Pancreas (tissue), 10 donors: ENCODE measurements at regions not wholly inside any gene's neighbourhood (a gene's known extent, or its start where the extent isn't known, plus 50 kb on each side); places are given as distances from the start of the nearest gene placed in this dataset.

Source experiments
- ATAC-seq, 4 donors: fragments of 200-7000 bp; cut with Tn5 transposase; one replicate each; pipeline versions ENCODE4 v1.8.0 to v1.9.1; 2020; ENCODE audit warnings: mild to moderate bottlenecking in 4 of 4, moderate library complexity in 4 of 4
- DNase-seq, 6 donors: peaks; one replicate each; pipeline ENCODE4 v3.0.0-alpha.2; 2020
- FAIRE-seq: peaks from 2 replicates; lab custom pipeline; 2012; peaks lifted over from hg19 to GRCh38; lab: Jason Lieb, UNC
- H3K27ac ChIP-seq, 4 donors: fragments of 200-600 bp; sonication (generic); 1 replicate in 3 of 4; 2 replicates in 1 of 4; pipeline versions ENCODE4 v1.5.0 to v1.8.0; 2020
- H3K27me3 ChIP-seq, 4 donors: fragments of 200-600 bp; one replicate each; pipeline ENCODE4 v1.8.0; 2021
- H3K36me3 ChIP-seq, 3 donors: fragments of 200-600 bp; sonication (generic) in 1 of 3; one replicate each; pipeline versions ENCODE4 v1.5.0 to v1.8.0; 2020 to 2021
- H3K4me1 ChIP-seq, 3 donors: fragments of 200-600 bp; one replicate each; pipeline ENCODE4 v1.8.0; 2021
- H3K4me3 ChIP-seq, 4 donors: fragments of 200-600 bp; sonication (generic) in 2 of 4; one replicate each; pipeline versions ENCODE4 v1.5.0 to v1.8.0; 2020 to 2021
- H3K9me3 ChIP-seq, 4 donors: fragments of 200-600 bp; one replicate each; pipeline ENCODE4 v1.8.0; 2021
- WGBS, 2 donors: extraction: QIAGEN DNeasy Blood & Tissue Kit; methylation state at CpG; one replicate each; pipeline ENCODE4 v1.1.7; 2013; 5-methylcytosine and 5-hydroxymethylcytosine counted together
- intact Hi-C, 3 donors: fragments of 100-400 bp; cut with DNase I; formaldehyde crosslinking; loops; one replicate each; pipeline versions ENCODE4 v1.11.1 to v1.14.2; 2022
- TF ChIP-seq, protein P1 (sequence below), 4 donors: fragments of 200-600 bp; sonication (generic) in 3 of 4; IDR thresholded peaks; one replicate each; pipeline versions ENCODE4 v1.5.0 to v1.8.0; 2021; ENCODE audit warnings: antibody characterized with exemption in 4 of 4
- donor health status: healthy with polysubstance abuse.
- donor health status: DM: no; HTN: no; CAD: no; lungs with moderate emphysema.
- donor health status: DM: no; HTN: no; CAD: no.
- donor health status: control.
- donor health status: control.
- donor health status: Bipolar disorder and iron deficiency.
- donor health status: DM: yes; HTN: yes; CAD: no.
- donor health status: DM: no; HTN: no; CAD: no.
- donor health status: DM: no; HTN: no; CAD: no.
- donor health status: DM: yes; HTN: yes; CAD: no.

DNA sequence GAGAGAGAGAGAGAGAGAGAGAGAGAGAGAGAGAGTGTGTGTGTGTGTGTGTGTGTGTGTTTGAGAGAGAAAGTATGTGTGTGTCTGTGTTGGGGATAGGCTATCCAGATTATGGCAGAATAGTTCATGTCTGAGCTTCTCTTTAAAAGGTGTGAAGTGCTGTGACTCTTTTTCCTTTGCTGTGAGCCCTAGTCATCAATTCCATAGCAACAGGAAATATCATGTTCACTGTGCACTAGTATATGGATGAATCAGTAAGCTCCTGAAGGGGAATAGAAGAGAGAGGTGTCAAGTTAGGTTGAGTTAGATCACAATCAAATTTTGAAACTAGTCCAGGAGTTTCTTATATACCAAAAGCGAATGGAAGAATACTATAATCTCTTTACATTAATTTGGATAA is 318.7 kb downstream of the RFPL4B start:
- H3K27me3 ChIP-seq: no peaks in the 10 kb centered on the region
- no peaks in the 10 kb centered on the region for H3K9me3 ChIP-seq
- TF ChIP-seq, protein P1, sequence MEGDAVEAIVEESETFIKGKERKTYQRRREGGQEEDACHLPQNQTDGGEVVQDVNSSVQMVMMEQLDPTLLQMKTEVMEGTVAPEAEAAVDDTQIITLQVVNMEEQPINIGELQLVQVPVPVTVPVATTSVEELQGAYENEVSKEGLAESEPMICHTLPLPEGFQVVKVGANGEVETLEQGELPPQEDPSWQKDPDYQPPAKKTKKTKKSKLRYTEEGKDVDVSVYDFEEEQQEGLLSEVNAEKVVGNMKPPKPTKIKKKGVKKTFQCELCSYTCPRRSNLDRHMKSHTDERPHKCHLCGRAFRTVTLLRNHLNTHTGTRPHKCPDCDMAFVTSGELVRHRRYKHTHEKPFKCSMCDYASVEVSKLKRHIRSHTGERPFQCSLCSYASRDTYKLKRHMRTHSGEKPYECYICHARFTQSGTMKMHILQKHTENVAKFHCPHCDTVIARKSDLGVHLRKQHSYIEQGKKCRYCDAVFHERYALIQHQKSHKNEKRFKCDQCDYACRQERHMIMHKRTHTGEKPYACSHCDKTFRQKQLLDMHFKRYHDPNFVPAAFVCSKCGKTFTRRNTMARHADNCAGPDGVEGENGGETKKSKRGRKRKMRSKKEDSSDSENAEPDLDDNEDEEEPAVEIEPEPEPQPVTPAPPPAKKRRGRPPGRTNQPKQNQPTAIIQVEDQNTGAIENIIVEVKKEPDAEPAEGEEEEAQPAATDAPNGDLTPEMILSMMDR (IDR thresholded peaks at IDR 0.05): no peak
- FAIRE-seq (no peak), DNase-seq (no peak), ATAC-seq (no peak)
- intact Hi-C loops: no loop called here
- H3K27ac ChIP-seq: no peak overlapping the region
- 56 to 85% methylated on average over 1 of the region's 1 CpG for WGBS, 2 donors
- no peaks in the 10 kb centered on the region for H3K36me3 ChIP-seq
- no peak overlapping the region for H3K4me3 ChIP-seq
- H3K4me1 ChIP-seq: no peaks in the 10 kb centered on the region

DNA sequence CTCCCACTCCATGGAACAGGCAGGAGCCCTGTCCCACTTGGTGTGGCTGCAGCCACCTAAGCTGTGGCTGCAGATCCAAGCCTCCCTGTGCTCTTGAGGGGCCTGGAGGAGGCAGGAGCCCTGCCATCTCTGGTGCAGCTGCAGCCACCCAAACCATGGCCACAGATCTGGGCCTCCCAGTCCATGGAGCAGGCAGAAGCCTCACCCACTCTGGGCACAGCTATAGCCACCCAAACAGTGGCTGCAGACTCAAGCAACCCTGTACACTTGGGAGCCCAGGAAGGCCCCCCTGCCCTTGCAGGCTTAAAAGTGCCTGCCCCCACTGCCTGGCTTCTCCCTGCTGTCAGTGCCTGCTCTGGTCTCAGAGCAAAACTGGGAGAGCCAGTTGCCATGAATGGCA is 320.3 kb downstream of the RFPL4B start:
- Histone ChIP-seq H3K4me1 (no peaks in the 10 kb centered on the region), H3K27me3 (no peaks in the 10 kb centered on the region), H3K36me3 (no peaks in the 10 kb centered on the region), H3K4me3 (no peak overlapping the region), H3K9me3 (no peaks in the 10 kb centered on the region), H3K27ac (no peak overlapping the region)
- FAIRE-seq (no peak), DNase-seq (no peak), ATAC-seq (no peak)
- intact Hi-C loops: no loop called here
- TF ChIP-seq, protein P1 (IDR thresholded peaks at IDR 0.05): no peak

DNA sequence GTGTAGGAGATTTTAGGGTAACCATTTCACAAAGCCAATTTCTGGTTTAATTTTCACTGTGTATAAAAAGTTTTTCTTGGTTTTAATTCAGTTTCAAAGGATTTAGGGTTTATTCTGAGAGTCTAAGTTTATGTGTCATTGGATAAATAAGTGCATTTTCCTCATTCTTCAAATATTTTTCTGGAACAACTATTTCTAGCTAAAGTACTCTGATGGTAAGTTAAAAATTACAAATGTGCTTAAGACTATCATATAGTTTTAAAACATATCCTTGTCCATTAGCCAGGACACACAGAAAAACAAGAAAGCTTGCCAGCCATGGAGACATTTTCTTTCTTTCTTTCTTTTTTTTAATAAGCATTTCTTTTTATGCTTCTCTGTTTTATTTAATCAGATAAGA is 333.0 kb downstream of the RFPL4B start:
- TF ChIP-seq, protein P1 (IDR thresholded peaks at IDR 0.05): no peak
- no peaks in the 10 kb centered on the region for H3K4me1 ChIP-seq
- H3K27me3 ChIP-seq: no peaks in the 10 kb centered on the region
- no peak for DNase-seq
- H3K9me3 ChIP-seq: no peaks in the 10 kb centered on the region
- no peak for FAIRE-seq
- no peak overlapping the region for H3K4me3 ChIP-seq
- ATAC-seq: no peak
- no peaks in the 10 kb centered on the region for H3K36me3 ChIP-seq
- no peak overlapping the region for H3K27ac ChIP-seq
- intact Hi-C loops: no loop called here

DNA sequence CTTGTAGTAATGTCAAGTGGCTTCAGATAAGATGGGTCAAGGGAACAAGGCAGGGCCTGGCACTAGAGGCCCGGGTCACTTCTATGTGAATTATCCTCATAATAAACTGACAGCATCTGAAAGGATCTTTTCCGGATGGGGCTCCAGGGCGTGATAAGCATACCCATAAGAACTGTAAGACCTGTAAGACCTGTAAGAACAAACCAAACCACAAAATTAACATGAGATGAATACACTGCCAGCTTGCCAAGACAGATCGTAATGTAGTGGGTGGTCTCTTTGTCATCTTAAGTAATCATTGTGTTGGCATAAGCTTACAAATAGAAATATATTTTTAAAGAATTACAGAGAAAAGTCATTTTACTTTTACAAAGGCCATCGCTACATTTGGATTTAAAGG is 334.9 kb downstream of the RFPL4B start:
- Histone ChIP-seq H3K9me3 (no peaks in the 10 kb centered on the region), H3K36me3 (no peaks in the 10 kb centered on the region), H3K27ac (no peak overlapping the region), H3K27me3 (no peaks in the 10 kb centered on the region), H3K4me3 (no peak overlapping the region), H3K4me1 (no peaks in the 10 kb centered on the region)
- intact Hi-C loops: no loop called here
- TF ChIP-seq, protein P1 (IDR thresholded peaks at IDR 0.05): no peak
- 81 to 87% methylated on average over 5 of the region's 5 CpGs for WGBS, 2 donors
- ATAC-seq (no peak), FAIRE-seq (no peak), DNase-seq (no peak)

DNA sequence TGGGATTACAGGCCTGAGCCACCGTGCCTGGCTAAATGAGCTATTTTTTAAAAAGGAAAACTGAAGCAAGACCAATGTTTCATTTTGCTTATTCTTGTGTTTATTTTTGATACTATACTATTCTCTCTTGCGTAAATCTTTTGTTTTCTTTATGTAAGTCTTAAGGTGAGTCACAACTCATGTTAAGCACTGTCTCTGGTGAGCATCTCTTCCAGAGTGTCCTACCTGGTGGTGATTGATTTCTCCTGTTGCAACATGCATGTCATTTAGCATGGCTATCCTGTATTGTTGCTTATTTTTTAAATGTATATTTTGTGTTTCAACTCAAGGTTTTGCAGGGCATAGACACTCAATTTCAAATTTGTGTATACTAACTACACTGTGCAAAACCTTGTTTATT is 336.0 kb downstream of the RFPL4B start:
- WGBS, 2 donors: 63 to 91% methylated on average over 2 of the region's 2 CpGs
- intact Hi-C loops: no loop called here
- FAIRE-seq (no peak), ATAC-seq (no peak), DNase-seq (no peak)
- no peak overlapping the region for H3K27ac ChIP-seq
- no peaks in the 10 kb centered on the region for H3K9me3 ChIP-seq
- TF ChIP-seq, protein P1 (IDR thresholded peaks at IDR 0.05): no peak
- H3K36me3 ChIP-seq: no peaks in the 10 kb centered on the region
- no peaks in the 10 kb centered on the region for H3K4me1 ChIP-seq
- no peaks in the 10 kb centered on the region for H3K27me3 ChIP-seq
- no peak overlapping the region for H3K4me3 ChIP-seq
